GM21515 (cell line): ENCODE measurements at regions not wholly inside any gene's neighbourhood (a gene's known extent, or its start where the extent isn't known, plus 50 kb on each side); places are given as distances from the start of the nearest gene placed in this dataset.
"Not testable (repeated sequence)": the region's sequence is repeated elsewhere in the genome, so short reads cannot be mapped to it uniquely, and the experiment has no call there.

Source experiments
- ATAC-seq: cut with Tn5 transposase; IDR thresholded peaks from one replicate; pipeline ENCODE4 v1.9.1; 2021; ENCODE audit not compliant: unreplicated experiment

- no peak for ATAC-seq
Measured at GRCh38 chr9:119945686-119946085, 576.5 kb upstream of the BRINP1 start.

DNA sequence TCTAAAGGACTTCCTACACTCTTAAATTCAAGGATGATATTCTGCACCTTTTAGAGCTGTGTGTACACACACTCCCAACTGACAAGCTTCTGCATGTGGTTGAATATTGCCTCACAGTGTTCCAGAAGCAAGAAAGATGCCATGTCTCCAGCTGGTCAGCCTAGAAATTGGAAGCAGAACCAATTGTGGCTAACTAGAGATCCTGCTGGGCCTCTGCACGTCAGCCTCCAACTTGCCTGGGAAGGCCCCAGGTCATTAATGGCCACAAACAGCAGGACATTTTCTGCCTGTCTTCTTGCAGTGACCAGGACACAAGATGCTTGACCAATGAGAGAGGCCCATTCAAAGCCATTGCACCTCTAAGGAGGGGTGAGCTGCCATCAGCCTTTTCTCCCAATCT is 571.9 kb upstream of the BRINP1 start:
- no peak for ATAC-seq

DNA sequence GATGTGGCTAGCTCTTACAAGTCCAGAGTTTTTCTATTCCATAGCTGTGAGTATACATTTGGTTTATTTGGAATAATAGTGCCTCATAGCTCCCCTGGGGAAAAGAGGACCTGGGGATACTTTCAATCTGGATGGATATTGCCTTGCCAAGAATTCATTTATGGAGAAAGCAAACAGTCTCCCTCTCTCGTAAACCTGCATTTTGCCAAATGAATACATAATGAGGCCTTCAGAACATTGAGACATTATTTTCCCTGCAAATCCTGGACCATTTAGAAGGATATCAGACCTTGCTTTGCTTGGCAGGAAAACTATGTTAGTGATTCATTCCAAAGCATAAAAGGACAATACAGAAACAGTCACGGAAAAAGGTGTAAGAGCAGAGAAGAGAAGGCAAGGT is 569.6 kb upstream of the BRINP1 start:
- no peak for ATAC-seq

DNA sequence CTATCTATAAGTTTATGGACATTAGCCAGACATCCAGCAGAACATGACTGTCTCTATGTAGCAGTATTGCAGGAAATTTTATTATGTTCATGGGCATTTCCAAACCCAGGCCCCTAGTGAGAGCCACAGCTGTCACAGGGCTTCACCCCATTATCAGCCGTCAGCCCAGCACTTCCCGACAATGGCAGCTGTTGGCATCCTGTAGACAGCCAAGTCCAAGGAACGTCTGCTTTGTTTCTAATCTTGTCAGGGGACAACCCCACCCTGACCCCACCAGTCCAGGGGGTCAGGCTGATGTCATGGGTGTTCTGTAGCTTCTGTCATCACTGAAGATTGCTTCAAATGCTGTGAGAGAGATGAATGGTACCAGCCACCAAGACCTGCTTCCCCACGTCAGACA is 565.3 kb upstream of the BRINP1 start:
- no peak for ATAC-seq

GRCh38 chr9:119933191-119933590 is 564.0 kb upstream of the BRINP1 start:
- ATAC-seq, result no peak

- ATAC-seq, result no peak
Measured at GRCh38 chr9:119924736-119925135, 555.5 kb upstream of the BRINP1 start.

DNA sequence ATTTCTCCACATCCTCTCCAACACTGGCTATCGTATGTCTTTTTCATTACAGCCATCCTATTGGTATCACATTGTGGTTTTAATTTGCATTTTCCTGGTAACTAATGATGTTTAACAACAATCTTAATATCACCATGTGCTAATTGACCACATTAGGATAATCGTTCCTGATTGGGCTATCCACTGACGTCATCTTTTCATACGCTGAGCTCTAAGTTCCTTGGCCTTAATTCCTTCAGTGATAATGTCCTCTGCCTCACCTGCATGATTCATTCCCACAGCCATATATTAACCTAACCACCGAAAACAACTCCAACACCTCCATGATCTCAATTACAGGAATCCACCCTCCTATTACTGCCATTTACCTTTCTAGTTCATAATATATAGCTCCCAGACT is 547.9 kb upstream of the BRINP1 start:
- ATAC-seq, result no peak

- no peak for ATAC-seq
Measured at GRCh38 chr9:119907056-119907455, 537.8 kb upstream of the BRINP1 start.

GRCh38 chr9:119905724-119906123 is 536.5 kb upstream of the BRINP1 start:
- ATAC-seq, result no peak

DNA sequence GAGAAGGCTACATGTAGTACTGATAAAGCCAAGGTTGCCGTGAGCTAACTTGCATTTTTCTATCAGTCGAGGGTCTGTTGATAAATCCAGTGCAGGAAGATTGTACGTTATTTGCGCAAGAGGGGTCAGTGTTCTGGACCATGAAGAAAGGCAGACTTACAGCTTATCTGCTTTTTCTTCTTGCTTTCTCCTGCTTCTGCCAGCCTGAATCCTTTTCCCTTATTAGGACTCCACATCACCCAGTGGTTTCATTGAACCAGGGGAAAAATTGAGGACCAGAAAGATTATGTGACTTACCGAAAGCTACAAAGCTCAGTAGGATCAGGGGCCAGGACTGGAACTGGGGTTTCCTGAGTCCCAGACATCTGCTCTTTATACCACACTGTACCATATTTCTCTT is 534.6 kb upstream of the BRINP1 start:
- no peak for ATAC-seq

- ATAC-seq, result no peak
Measured at GRCh38 chr9:119902611-119903010, 533.4 kb upstream of the BRINP1 start.

- no peak for ATAC-seq
Measured at GRCh38 chr9:119898316-119898715, 529.1 kb upstream of the BRINP1 start.

DNA sequence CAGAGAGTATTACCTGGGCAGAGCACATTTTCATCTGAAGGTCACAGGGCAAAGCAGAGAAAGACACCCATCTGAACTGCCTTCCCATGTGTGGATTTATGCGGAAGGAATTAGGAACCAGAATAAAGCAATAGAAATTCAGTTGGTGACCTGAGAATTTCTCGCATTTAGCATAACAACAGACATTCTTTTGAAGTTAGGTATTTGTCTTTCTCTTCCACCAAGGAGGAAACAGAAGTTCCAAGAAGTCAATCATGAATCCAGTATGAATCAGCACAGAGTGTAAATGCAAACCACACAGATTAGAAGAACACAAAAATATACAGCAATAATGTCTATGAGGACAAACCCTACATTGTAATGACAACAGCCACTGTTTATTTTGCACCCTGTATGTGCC is 515.2 kb upstream of the BRINP1 start:
- ATAC-seq, result no peak

GRCh38 chr9:119881898-119882297 is 512.7 kb upstream of the BRINP1 start:
- no peak for ATAC-seq

- ATAC-seq, result no peak
Measured at GRCh38 chr9:119880361-119880760, 511.1 kb upstream of the BRINP1 start.

DNA sequence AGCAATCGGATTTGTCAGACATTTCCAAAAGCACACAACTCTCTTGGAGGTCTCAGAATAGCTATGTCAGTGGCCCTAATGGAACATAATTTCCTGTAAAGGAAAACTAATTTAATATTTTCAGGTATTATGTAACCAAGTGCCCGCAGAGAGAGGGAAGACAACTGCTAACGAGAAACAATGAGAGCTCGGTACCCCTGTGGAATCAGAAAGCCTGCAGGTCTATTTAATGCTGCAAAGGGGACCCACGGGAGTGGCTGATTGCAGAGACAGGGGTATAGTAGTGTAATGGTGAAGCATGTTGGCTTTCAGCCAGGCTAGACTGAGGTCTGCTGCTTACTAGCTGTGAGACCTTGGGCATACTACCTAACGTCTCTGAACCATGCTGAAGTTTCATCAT is 508.1 kb upstream of the BRINP1 start:
- ATAC-seq, result no peak

DNA sequence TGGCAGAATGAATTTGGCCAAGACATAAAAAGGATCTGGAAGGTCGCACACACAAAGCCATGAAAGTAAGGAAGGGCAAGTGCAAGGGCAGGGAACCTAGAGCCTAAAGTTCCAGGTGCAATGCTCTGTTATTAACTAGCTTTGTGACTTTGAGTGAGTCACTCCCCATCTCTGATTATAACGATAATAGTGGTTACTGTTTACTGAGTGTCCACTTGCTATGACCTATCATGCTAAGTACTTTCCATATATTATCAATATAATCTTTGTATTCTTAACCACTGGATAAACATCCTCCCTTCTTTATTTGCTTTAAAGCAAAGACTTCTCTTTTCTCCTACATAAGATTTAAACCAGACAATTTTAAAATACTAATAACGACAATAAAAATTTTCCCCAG is 504.6 kb upstream of the BRINP1 start:
- no peak for ATAC-seq

GRCh38 chr9:119870251-119870650 is 501.0 kb upstream of the BRINP1 start:
- ATAC-seq, result not testable (repeated sequence)

DNA sequence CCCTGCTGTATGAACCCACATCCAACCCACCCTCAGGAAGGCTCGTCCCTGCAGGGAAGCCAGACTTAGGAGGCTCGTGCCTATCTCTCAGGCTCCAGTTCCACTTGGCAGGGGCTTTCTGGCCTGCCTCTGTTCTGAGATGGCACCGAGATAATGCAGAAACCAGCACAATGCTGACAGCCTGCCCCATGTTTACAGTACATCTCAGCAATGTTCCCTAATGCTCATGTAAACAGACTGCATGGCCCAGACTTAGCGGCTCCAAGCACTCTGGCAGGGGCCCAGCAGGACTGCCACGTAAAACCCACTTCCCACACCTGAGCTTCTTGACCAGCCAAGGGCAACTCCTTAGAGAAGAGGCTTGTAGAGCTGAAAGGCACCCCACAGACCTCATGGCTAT is 499.5 kb upstream of the BRINP1 start:
- ATAC-seq, result no peak

DNA sequence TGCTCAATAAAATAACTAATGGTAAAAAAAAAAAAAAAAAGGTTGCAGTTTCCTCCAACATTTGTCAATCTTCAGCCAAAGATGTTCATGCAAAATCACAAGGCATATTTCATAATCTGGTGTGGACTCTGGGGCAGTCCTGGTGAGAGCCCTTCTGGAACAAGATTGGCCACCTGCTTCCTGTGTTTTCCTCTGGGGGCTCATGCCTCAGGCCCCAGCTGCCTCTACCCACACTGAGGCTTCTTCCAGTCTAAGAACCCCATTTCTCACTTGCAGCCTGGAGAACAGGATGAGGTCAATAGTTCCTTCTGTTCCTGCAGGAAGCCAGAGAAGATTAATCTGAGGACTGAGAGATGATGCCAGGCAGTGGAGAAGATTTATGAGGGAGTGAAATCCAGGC is 492.6 kb upstream of the BRINP1 start:
- no peak for ATAC-seq

- no peak for ATAC-seq
Measured at GRCh38 chr9:119859128-119859527, 489.9 kb upstream of the BRINP1 start.

- ATAC-seq, result no peak
Measured at GRCh38 chr9:119853126-119853525, 483.9 kb upstream of the BRINP1 start.

DNA sequence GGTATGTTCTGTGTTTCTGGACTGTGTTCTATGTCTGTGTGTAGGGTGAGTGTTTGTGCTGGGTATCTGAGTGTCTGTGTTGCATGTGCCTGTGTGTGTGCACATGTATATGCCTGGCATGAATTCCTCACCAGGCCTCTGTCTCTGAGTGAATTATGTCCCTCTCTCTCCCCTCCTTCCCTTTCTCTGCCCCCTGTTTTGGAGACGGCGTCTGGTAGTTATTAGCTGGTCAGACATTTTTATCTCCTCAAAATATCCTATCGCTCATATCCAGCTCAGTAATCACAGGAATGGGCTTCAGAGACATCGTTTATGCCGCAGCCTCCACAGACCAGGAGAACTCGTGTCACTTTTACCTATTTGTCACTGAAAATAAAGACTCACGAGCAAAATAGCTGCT is 483.2 kb upstream of the BRINP1 start:
- no peak for ATAC-seq

DNA sequence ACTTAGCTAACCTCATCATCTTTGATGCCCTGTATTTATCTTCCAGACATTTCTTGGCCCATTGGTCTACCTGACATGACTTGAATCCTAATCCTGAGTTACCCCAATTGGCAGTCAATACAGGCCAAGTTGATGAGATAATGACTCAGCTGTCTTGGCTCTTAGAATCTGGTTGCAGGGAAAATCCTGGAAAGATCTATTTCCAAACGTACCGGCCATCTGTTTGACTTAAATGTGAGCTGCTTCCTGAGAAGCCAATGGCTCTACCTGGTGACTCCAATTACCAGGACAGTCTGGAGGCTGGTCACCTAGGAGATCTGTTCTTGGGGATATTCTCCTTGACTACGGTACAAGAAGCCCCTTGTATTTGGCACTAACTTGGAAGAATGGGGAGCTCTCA is 475.2 kb upstream of the BRINP1 start:
- no peak for ATAC-seq
